ENCODE measurements at regions not wholly inside any gene's neighbourhood (a gene's known extent, or its start where the extent isn't known, plus 50 kb on each side); places are given as distances from the start of the nearest gene placed in this dataset.

- no peak for TF ChIP-seq EZH2 (IDR thresholded peaks at IDR 0.05; ENCODE audit: low read length)
- no peak for TF ChIP-seq CTCF (optimal IDR thresholded peaks at IDR 0.05 in 1 of 3, IDR thresholded peaks at IDR 0.05 in 1 of 3, conservative IDR thresholded peaks at IDR 0.05 in 1 of 3; ENCODE audit: extremely low read depth in 1 of 3, insufficient read depth in 2 of 3, low read length in 3 of 3)
Observed at GRCh38 chr9:29038332-29038731, 1465.1 kb upstream of the C9orf72 start.

Measured in keratinocyte (primary cell).